Activated T-helper 1 cell treated with anti-CD3 and anti-CD28 coated beads, Interleukin-12 subunit alpha, Interleukin-12 subunit beta, Interleukin-2, Interleukin-4 antibody, amounts not matched to agents 30 ng/mL and 10 ng/mL and 1 ng/mL, durations not matched to agents 14 hours and 24 hours and 36 hours (primary cell): ENCODE measurements at regions not wholly inside any gene's neighbourhood (a gene's known extent, or its start where the extent isn't known, plus 50 kb on each side); places are given as distances from the start of the nearest gene placed in this dataset.

Source experiments
- DNase-seq: peaks from one replicate; pipeline ENCODE4 v3.0.0; 2021; ENCODE audit warnings: low spot score
- H3K27ac Mint-ChIP-seq: one replicate; pipeline ENCODE4 v1.8.0; 2021; ENCODE audit warnings: mild to moderate bottlenecking, mixed read lengths
- H3K27me3 Mint-ChIP-seq: one replicate; pipeline ENCODE4 v1.8.0; 2022; ENCODE audit warnings: mild to moderate bottlenecking, moderate library complexity, mixed read lengths; ENCODE audit not compliant: insufficient read depth
- H3K36me3 Mint-ChIP-seq: one replicate; pipeline ENCODE4 v1.8.0; 2021; ENCODE audit warnings: low read depth, mixed read lengths
- H3K4me1 Mint-ChIP-seq: one replicate; pipeline ENCODE4 v1.8.0; 2021; ENCODE audit warnings: low read depth, mixed read lengths
- H3K4me3 Mint-ChIP-seq: one replicate; pipeline ENCODE4 v1.8.0; 2021; ENCODE audit warnings: mild to moderate bottlenecking, moderate library complexity, mixed read lengths
- H3K9me3 Mint-ChIP-seq: one replicate; pipeline ENCODE4 v1.8.0; 2021; ENCODE audit warnings: mixed read lengths
- intact Hi-C: fragments of 100-400 bp; cut with micrococcal nuclease; formaldehyde crosslinking; loops from one replicate; pipeline ENCODE4 v1.15.1; 2024

GRCh38 chr7:109076396-109076972 lies 506.8 kb downstream of the DNAJB9 start:
- H3K4me1 Mint-ChIP-seq: no peaks in the 10 kb centered on the region
- intact Hi-C loops: no loop called here
- no peaks in the 10 kb centered on the region for H3K36me3 Mint-ChIP-seq
- H3K27me3 Mint-ChIP-seq: no peaks in the 10 kb centered on the region
- DNase-seq: no peak
- H3K27ac Mint-ChIP-seq: no peak overlapping the region
- H3K4me3 Mint-ChIP-seq: no peak overlapping the region
- peaks cover 13% of the 10 kb centered on the region for H3K9me3 Mint-ChIP-seq

GRCh38 chr7:109091042-109091441 lies 521.4 kb downstream of the DNAJB9 start:
- intact Hi-C loops: no loop called here
- Mint-ChIP-seq H3K36me3 (no peaks in the 10 kb centered on the region), H3K27me3 (no peaks in the 10 kb centered on the region), H3K4me1 (no peaks in the 10 kb centered on the region), H3K27ac (no peak overlapping the region), H3K9me3 (no peaks in the 10 kb centered on the region), H3K4me3 (no peak overlapping the region)
- no peak for DNase-seq

GRCh38 chr7:109092268-109092667 lies 522.6 kb downstream of the DNAJB9 start:
- Mint-ChIP-seq H3K27ac (no peak overlapping the region), H3K36me3 (no peaks in the 10 kb centered on the region), H3K9me3 (no peaks in the 10 kb centered on the region), H3K27me3 (no peaks in the 10 kb centered on the region), H3K4me1 (no peaks in the 10 kb centered on the region), H3K4me3 (no peak overlapping the region)
- intact Hi-C loops: no loop called here
- DNase-seq: no peak

- no peak for DNase-seq
- intact Hi-C loops: no loop called here
- H3K36me3 Mint-ChIP-seq: no peaks in the 10 kb centered on the region
- no peak overlapping the region for H3K27ac Mint-ChIP-seq
- H3K4me3 Mint-ChIP-seq: no peak overlapping the region
- H3K4me1 Mint-ChIP-seq: no peaks in the 10 kb centered on the region
- no peaks in the 10 kb centered on the region for H3K27me3 Mint-ChIP-seq
- no peaks in the 10 kb centered on the region for H3K9me3 Mint-ChIP-seq
Observed at GRCh38 chr7:109101332-109101731, 531.7 kb downstream of the DNAJB9 start.

GRCh38 chr7:109109558-109109957 lies 539.9 kb downstream of the DNAJB9 start:
- no peak overlapping the region for H3K4me3 Mint-ChIP-seq
- DNase-seq: no peak
- H3K36me3 Mint-ChIP-seq: no peaks in the 10 kb centered on the region
- H3K9me3 Mint-ChIP-seq: no peaks in the 10 kb centered on the region
- H3K27ac Mint-ChIP-seq: no peak overlapping the region
- intact Hi-C loops: no loop called here
- H3K4me1 Mint-ChIP-seq: no peaks in the 10 kb centered on the region
- no peaks in the 10 kb centered on the region for H3K27me3 Mint-ChIP-seq

- no peak overlapping the region for H3K27ac Mint-ChIP-seq
- intact Hi-C loops: no loop called here
Observed at GRCh38 chr7:109111086-109111485, 541.4 kb downstream of the DNAJB9 start.

GRCh38 chr7:109121599-109122300 lies 552.1 kb downstream of the DNAJB9 start:
- Mint-ChIP-seq H3K9me3 (no peaks in the 10 kb centered on the region), H3K27me3 (no peaks in the 10 kb centered on the region), H3K36me3 (no peaks in the 10 kb centered on the region), H3K4me1 (no peaks in the 10 kb centered on the region), H3K27ac (no peak overlapping the region), H3K4me3 (no peak overlapping the region)
- intact Hi-C loops: no loop called here
- DNase-seq: no peak

More at GRCh38 chr7:109111086-109111485, 541.4 kb downstream of the DNAJB9 start:
- Mint-ChIP-seq H3K36me3 (no peaks in the 10 kb centered on the region), H3K4me1 (no peaks in the 10 kb centered on the region), H3K27me3 (no peaks in the 10 kb centered on the region), H3K4me3 (no peak overlapping the region), H3K9me3 (no peaks in the 10 kb centered on the region)
- DNase-seq: no peak

- Mint-ChIP-seq H3K9me3 (peaks cover 5% of the 10 kb centered on the region), H3K27ac (no peak overlapping the region), H3K4me1 (no peaks in the 10 kb centered on the region), H3K4me3 (no peak overlapping the region), H3K36me3 (no peaks in the 10 kb centered on the region), H3K27me3 (no peaks in the 10 kb centered on the region)
- no peak for DNase-seq
- intact Hi-C loops: no loop called here
Observed at GRCh38 chr7:109125001-109125400, 555.3 kb downstream of the DNAJB9 start.

- Mint-ChIP-seq H3K4me1 (no peaks in the 10 kb centered on the region), H3K9me3 (peaks cover 5% of the 10 kb centered on the region), H3K27ac (no peak overlapping the region), H3K27me3 (no peaks in the 10 kb centered on the region), H3K36me3 (no peaks in the 10 kb centered on the region), H3K4me3 (no peak overlapping the region)
- intact Hi-C loops: no loop called here
- no peak for DNase-seq
Observed at GRCh38 chr7:109126404-109127050, 556.9 kb downstream of the DNAJB9 start.

- H3K27me3 Mint-ChIP-seq: no peaks in the 10 kb centered on the region
- H3K36me3 Mint-ChIP-seq: no peaks in the 10 kb centered on the region
- H3K4me3 Mint-ChIP-seq: no peak overlapping the region
- no peak for DNase-seq
- H3K9me3 Mint-ChIP-seq: peaks cover 5% of the 10 kb centered on the region
- intact Hi-C loops: no loop called here
- no peaks in the 10 kb centered on the region for H3K4me1 Mint-ChIP-seq
- H3K27ac Mint-ChIP-seq: no peak overlapping the region
Observed at GRCh38 chr7:109127145-109127544, 557.5 kb downstream of the DNAJB9 start.

- Mint-ChIP-seq H3K36me3 (no peaks in the 10 kb centered on the region), H3K27me3 (no peaks in the 10 kb centered on the region), H3K27ac (no peak overlapping the region), H3K9me3 (peaks cover 10% of the 10 kb centered on the region), H3K4me1 (no peaks in the 10 kb centered on the region), H3K4me3 (no peak overlapping the region)
- no peak for DNase-seq
- intact Hi-C loops: no loop called here
Observed at GRCh38 chr7:109131141-109131540, 561.5 kb downstream of the DNAJB9 start.

- no peak overlapping the region for H3K4me3 Mint-ChIP-seq
- no peak for DNase-seq
- peaks cover 20% of the 10 kb centered on the region for H3K9me3 Mint-ChIP-seq
- no peaks in the 10 kb centered on the region for H3K4me1 Mint-ChIP-seq
- H3K36me3 Mint-ChIP-seq: no peaks in the 10 kb centered on the region
- no peak overlapping the region for H3K27ac Mint-ChIP-seq
- intact Hi-C loops: no loop called here
- no peaks in the 10 kb centered on the region for H3K27me3 Mint-ChIP-seq
Observed at GRCh38 chr7:109136893-109137292, 567.2 kb downstream of the DNAJB9 start.

GRCh38 chr7:109154748-109155147 lies 585.1 kb downstream of the DNAJB9 start:
- Mint-ChIP-seq H3K4me3 (no peak overlapping the region), H3K27ac (no peak overlapping the region), H3K9me3 (peaks cover 4% of the 10 kb centered on the region), H3K36me3 (no peaks in the 10 kb centered on the region), H3K4me1 (no peaks in the 10 kb centered on the region), H3K27me3 (no peaks in the 10 kb centered on the region)
- intact Hi-C loops: no loop called here
- no peak for DNase-seq
